HG03469 (cell line): ENCODE measurements at regions not wholly inside any gene's neighbourhood (a gene's known extent, or its start where the extent isn't known, plus 50 kb on each side); places are given as distances from the start of the nearest gene placed in this dataset.

Experiments used
- ATAC-seq: cut with Tn5 transposase; IDR thresholded peaks from one replicate; pipeline ENCODE4 v1.9.1; 2021; ENCODE audit warnings: mild to moderate bottlenecking, moderate library complexity, moderate number of reproducible peaks; ENCODE audit not compliant: unreplicated experiment

GRCh38 chr3:184632551-184633236 is 71.1 kb downstream of the EPHB3 start:
- ATAC-seq = no peak
